Thyroid gland (tissue), 4 donors: ENCODE measurements at regions not wholly inside any gene's neighbourhood (a gene's known extent, or its start where the extent isn't known, plus 50 kb on each side); places are given as distances from the start of the nearest gene placed in this dataset.

Source experiments
- POLR2A ChIP-seq, 2 donors: fragments of 450-650 bp; IDR thresholded peaks; one replicate each; pipeline ENCODE4 v1.6.1; 2017; ENCODE audit warnings: antibody characterized with exemption in 2 of 2, mild to moderate bottlenecking in 2 of 2, moderate library complexity in 1 of 2
- TF ChIP-seq, protein P1 (sequence below), 6 experiments: fragments of 200-600 bp in 3 of 6; fragments of 450-650 bp in 3 of 6; sonication (generic) in 3 of 6; IDR thresholded peaks; one replicate each; pipeline ENCODE4 v1.5.1; 2016 to 2019; ENCODE audit warnings: antibody characterized with exemption in 6 of 6, mild to moderate bottlenecking in 2 of 6, inconsistent platforms in 1 of 6, moderate library complexity in 1 of 6

- TF ChIP-seq POLR2A (IDR thresholded peaks at IDR 0.05), result no peak
- TF ChIP-seq, protein P1, sequence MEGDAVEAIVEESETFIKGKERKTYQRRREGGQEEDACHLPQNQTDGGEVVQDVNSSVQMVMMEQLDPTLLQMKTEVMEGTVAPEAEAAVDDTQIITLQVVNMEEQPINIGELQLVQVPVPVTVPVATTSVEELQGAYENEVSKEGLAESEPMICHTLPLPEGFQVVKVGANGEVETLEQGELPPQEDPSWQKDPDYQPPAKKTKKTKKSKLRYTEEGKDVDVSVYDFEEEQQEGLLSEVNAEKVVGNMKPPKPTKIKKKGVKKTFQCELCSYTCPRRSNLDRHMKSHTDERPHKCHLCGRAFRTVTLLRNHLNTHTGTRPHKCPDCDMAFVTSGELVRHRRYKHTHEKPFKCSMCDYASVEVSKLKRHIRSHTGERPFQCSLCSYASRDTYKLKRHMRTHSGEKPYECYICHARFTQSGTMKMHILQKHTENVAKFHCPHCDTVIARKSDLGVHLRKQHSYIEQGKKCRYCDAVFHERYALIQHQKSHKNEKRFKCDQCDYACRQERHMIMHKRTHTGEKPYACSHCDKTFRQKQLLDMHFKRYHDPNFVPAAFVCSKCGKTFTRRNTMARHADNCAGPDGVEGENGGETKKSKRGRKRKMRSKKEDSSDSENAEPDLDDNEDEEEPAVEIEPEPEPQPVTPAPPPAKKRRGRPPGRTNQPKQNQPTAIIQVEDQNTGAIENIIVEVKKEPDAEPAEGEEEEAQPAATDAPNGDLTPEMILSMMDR (IDR thresholded peaks at IDR 0.05), result no peak
These were observed 53.6 kb upstream of the INCENP start for GRCh38 chr11:62069986-62070919.
